ENCODE measurements at regions not wholly inside any gene's neighbourhood (a gene's known extent, or its start where the extent isn't known, plus 50 kb on each side); places are given as distances from the start of the nearest gene placed in this dataset.

DNA sequence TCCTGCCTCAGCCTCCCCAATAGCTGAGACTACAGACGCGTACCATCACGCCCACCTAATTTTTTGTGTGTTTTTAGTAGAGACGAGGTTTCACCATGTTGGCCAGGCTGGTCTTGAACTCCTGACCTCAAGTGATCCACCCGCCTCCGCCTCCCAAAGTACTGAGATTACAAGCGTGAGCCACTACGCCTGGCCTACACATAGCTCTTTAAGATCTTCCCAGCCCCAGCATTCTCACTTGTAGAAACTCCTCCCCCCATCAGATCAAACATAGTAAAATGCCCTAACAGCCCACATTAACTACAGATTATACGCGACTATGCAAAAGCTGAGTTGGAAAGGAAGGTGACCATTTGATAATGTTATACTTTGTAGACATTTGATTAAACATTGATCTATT is 634.8 kb downstream of the MATN1 start:
- TF ChIP-seq POLR2A (IDR thresholded peaks at IDR 0.05): no peak
- TF ChIP-seq CTCF (IDR thresholded peaks at IDR 0.05 in 8 of 11, conservative IDR thresholded peaks at IDR 0.05 in 3 of 11): no peak

All from spleen (tissue), 7 donors.